Breast epithelium (tissue), 4 donors: ENCODE measurements at regions not wholly inside any gene's neighbourhood (a gene's known extent, or its start where the extent isn't known, plus 50 kb on each side); places are given as distances from the start of the nearest gene placed in this dataset.

Experiments
- DNase-seq, 2 donors: peaks; one replicate each; pipeline ENCODE4 v3.0.0-alpha.2; 2019; ENCODE audit warnings: low spot score in 2 of 2
- H3K27ac ChIP-seq, 2 donors: fragments of 200-600 bp; sonication (generic) in 1 of 2; one replicate each; pipeline ENCODE4 v1.5.1; 2016 to 2019; ENCODE audit warnings: mild to moderate bottlenecking in 1 of 2
- H3K27me3 ChIP-seq, 2 donors: fragments of 200-600 bp; sonication (generic) in 1 of 2; one replicate each; pipeline versions ENCODE4 v1.5.1 to v1.6.0; 2017 to 2019; ENCODE audit warnings: control low read depth in 1 of 2, mild to moderate bottlenecking in 1 of 2
- H3K36me3 ChIP-seq: fragments of 200-600 bp; one replicate; pipeline ENCODE4 v1.5.1; 2019
- H3K4me1 ChIP-seq, 2 donors: fragments of 200-600 bp; sonication (generic); one replicate each; pipeline ENCODE4 v1.5.1; 2016 to 2019; ENCODE audit warnings: control low read depth in 1 of 2
- H3K4me3 ChIP-seq, 3 donors: fragments of 200-600 bp; sonication (generic); 1 replicate in 2 of 3; 2 replicates in 1 of 3; pipeline ENCODE4 v1.5.1; 2016 to 2019; ENCODE audit warnings: mild to moderate bottlenecking in 3 of 3, moderate library complexity in 2 of 3
- H3K9me3 ChIP-seq, 2 donors: fragments of 200-600 bp; sonication (generic) in 1 of 2; one replicate each; pipeline ENCODE4 v1.5.1; 2016 to 2019; ENCODE audit warnings: control low read depth in 1 of 2
- CTCF ChIP-seq, 3 donors: fragments of 450-650 bp; IDR thresholded peaks; one replicate each; pipeline ENCODE4 v1.5.1; 2016 to 2017; ENCODE audit warnings: antibody characterized with exemption in 3 of 3, mild to moderate bottlenecking in 3 of 3, moderate library complexity in 3 of 3
- POLR2A ChIP-seq: fragments of 450-650 bp; IDR thresholded peaks from one replicate; pipeline ENCODE4 v1.6.1; 2016; ENCODE audit warnings: antibody characterized with exemption, mild to moderate bottlenecking, moderate library complexity
- POLR2AphosphoS5 ChIP-seq, 3 donors: sonication (generic); formaldehyde crosslinking; IDR thresholded peaks; one replicate each; pipeline ENCODE4 v1.6.1; 2017; ENCODE audit warnings: antibody characterized with exemption in 3 of 3
- intact Hi-C: fragments of 100-400 bp; cut with DNase I; formaldehyde crosslinking; loops from one replicate; pipeline ENCODE4 v1.15.1; 2023; ENCODE audit warnings: low total_unique reads

- no peak overlapping the region for H3K27ac ChIP-seq
- TF ChIP-seq POLR2AphosphoS5 (IDR thresholded peaks at IDR 0.05): no peak
- no peak for TF ChIP-seq POLR2A
- TF ChIP-seq CTCF (IDR thresholded peaks at IDR 0.05): no peak
- DNase-seq: no peak
- no peaks in the 10 kb centered on the region for H3K4me1 ChIP-seq
- no peaks in the 10 kb centered on the region for H3K9me3 ChIP-seq
- no peak overlapping the region for H3K4me3 ChIP-seq
- intact Hi-C loops: no loop called here
- H3K27me3 ChIP-seq: no peaks in the 10 kb centered on the region
- H3K36me3 ChIP-seq: no peaks in the 10 kb centered on the region
Measured at GRCh38 chr12:105423237-105423636, 92.7 kb downstream of the C12orf75 start.

GRCh38 chr12:105423921-105424320, 93.4 kb downstream of the C12orf75 start:
- no peaks in the 10 kb centered on the region for H3K4me1 ChIP-seq
- no peak overlapping the region for H3K27ac ChIP-seq
- H3K27me3 ChIP-seq: no peaks in the 10 kb centered on the region
- intact Hi-C loops: no loop called here
- no peaks in the 10 kb centered on the region for H3K9me3 ChIP-seq
- H3K36me3 ChIP-seq: no peaks in the 10 kb centered on the region
- DNase-seq: no peak
- TF ChIP-seq POLR2A: no peak
- no peak for TF ChIP-seq CTCF (IDR thresholded peaks at IDR 0.05)
- TF ChIP-seq POLR2AphosphoS5 (IDR thresholded peaks at IDR 0.05): no peak
- no peak overlapping the region for H3K4me3 ChIP-seq

- Histone ChIP-seq H3K4me3 (no peak overlapping the region), H3K36me3 (no peaks in the 10 kb centered on the region), H3K4me1 (no peaks in the 10 kb centered on the region), H3K27ac (no peak overlapping the region), H3K27me3 (no peaks in the 10 kb centered on the region), H3K9me3 (no peaks in the 10 kb centered on the region)
- no peak for TF ChIP-seq CTCF (IDR thresholded peaks at IDR 0.05)
- TF ChIP-seq POLR2AphosphoS5 (IDR thresholded peaks at IDR 0.05): no peak
- TF ChIP-seq POLR2A: no peak
- no peak for DNase-seq
- intact Hi-C loops: no loop called here
Measured at GRCh38 chr12:105425254-105426174, 95.0 kb downstream of the C12orf75 start.

GRCh38 chr12:105426766-105427165, 96.3 kb downstream of the C12orf75 start:
- TF ChIP-seq POLR2A: no peak
- no peak for TF ChIP-seq POLR2AphosphoS5 (IDR thresholded peaks at IDR 0.05)
- no peak for TF ChIP-seq CTCF (IDR thresholded peaks at IDR 0.05)
- Histone ChIP-seq H3K36me3 (no peaks in the 10 kb centered on the region), H3K4me1 (no peaks in the 10 kb centered on the region), H3K27me3 (no peaks in the 10 kb centered on the region), H3K4me3 (no peak overlapping the region), H3K27ac (no peak overlapping the region), H3K9me3 (no peaks in the 10 kb centered on the region)
- no peak for DNase-seq
- intact Hi-C loops: no loop called here

- intact Hi-C loops: no loop called here
- Histone ChIP-seq H3K4me1 (no peaks in the 10 kb centered on the region), H3K27me3 (no peaks in the 10 kb centered on the region), H3K27ac (no peak overlapping the region), H3K36me3 (no peaks in the 10 kb centered on the region), H3K9me3 (no peaks in the 10 kb centered on the region), H3K4me3 (no peak overlapping the region)
- no peak for DNase-seq
- TF ChIP-seq POLR2AphosphoS5 (IDR thresholded peaks at IDR 0.05): no peak
- no peak for TF ChIP-seq CTCF (IDR thresholded peaks at IDR 0.05)
- no peak for TF ChIP-seq POLR2A
Measured at GRCh38 chr12:105427883-105428282, 97.4 kb downstream of the C12orf75 start.
